HG03342 (cell line): ENCODE measurements at regions not wholly inside any gene's neighbourhood (a gene's known extent, or its start where the extent isn't known, plus 50 kb on each side); places are given as distances from the start of the nearest gene placed in this dataset.
"Not testable (repeated sequence)": the region's sequence is repeated elsewhere in the genome, so short reads cannot be mapped to it uniquely, and the experiment has no call there.

ENCODE experiments used
- ATAC-seq: cut with Tn5 transposase; IDR thresholded peaks from one replicate; pipeline ENCODE4 v1.9.1; 2021; ENCODE audit warnings: mild to moderate bottlenecking, moderate library complexity; ENCODE audit not compliant: unreplicated experiment

GRCh38 chr16:5751216-5751615 is 653.6 kb upstream of the EEF2KMT start:
- ATAC-seq, result no peak

GRCh38 chr16:5750439-5750838 is 652.8 kb upstream of the EEF2KMT start:
- not testable (repeated sequence) for ATAC-seq

GRCh38 chr16:5738586-5738985 is 641.0 kb upstream of the EEF2KMT start:
- ATAC-seq, result no peak

- no peak for ATAC-seq
Measured at GRCh38 chr16:5736209-5736930, 638.8 kb upstream of the EEF2KMT start.

GRCh38 chr16:5735444-5735843 is 637.8 kb upstream of the EEF2KMT start:
- no peak for ATAC-seq

- no peak for ATAC-seq
Measured at GRCh38 chr16:5730783-5731182, 633.2 kb upstream of the EEF2KMT start.

- no peak for ATAC-seq
Measured at GRCh38 chr16:5722116-5722619, 624.6 kb upstream of the EEF2KMT start.

- ATAC-seq, result no peak
Measured at GRCh38 chr16:5715155-5715554, 617.6 kb upstream of the EEF2KMT start.

GRCh38 chr16:5709889-5710288 is 612.3 kb upstream of the EEF2KMT start:
- ATAC-seq, result no peak

GRCh38 chr16:5706211-5706610 is 608.6 kb upstream of the EEF2KMT start:
- ATAC-seq, result no peak

GRCh38 chr16:5704271-5704670 is 606.7 kb upstream of the EEF2KMT start:
- no peak for ATAC-seq

- ATAC-seq, result no peak
Measured at GRCh38 chr16:5693426-5693825, 595.8 kb upstream of the EEF2KMT start.

- no peak for ATAC-seq
Measured at GRCh38 chr16:5681966-5682365, 584.4 kb upstream of the EEF2KMT start.

- ATAC-seq, result no peak
Measured at GRCh38 chr16:5678371-5678770, 580.8 kb upstream of the EEF2KMT start.

- ATAC-seq, result no peak
Measured at GRCh38 chr16:5671421-5671820, 573.8 kb upstream of the EEF2KMT start.

GRCh38 chr16:5670198-5670597 is 572.6 kb upstream of the EEF2KMT start:
- ATAC-seq, result no peak

- ATAC-seq, result no peak
Measured at GRCh38 chr16:5668553-5668952, 571.0 kb upstream of the EEF2KMT start.

- ATAC-seq, result no peak
Measured at GRCh38 chr16:5665834-5666233, 568.2 kb upstream of the EEF2KMT start.

GRCh38 chr16:5653789-5654188 is 556.2 kb upstream of the EEF2KMT start:
- ATAC-seq, result no peak

- no peak for ATAC-seq
Measured at GRCh38 chr16:5653041-5653440, 555.4 kb upstream of the EEF2KMT start.

GRCh38 chr16:5649762-5650743 is 552.5 kb upstream of the EEF2KMT start:
- ATAC-seq, result no peak

- ATAC-seq, result no peak
Measured at GRCh38 chr16:5647051-5647450, 549.5 kb upstream of the EEF2KMT start.
